Natural killer cell (primary cell): ENCODE measurements at regions not wholly inside any gene's neighbourhood (a gene's known extent, or its start where the extent isn't known, plus 50 kb on each side); places are given as distances from the start of the nearest gene placed in this dataset.

Experiments used
- ATAC-seq, 3 donors: fragments of 150-1000 bp in 2 of 3; fragments of 200-7000 bp in 1 of 3; cut with Tn5 transposase; 1 replicate in 1 of 3; 2 replicates in 2 of 3; pipeline ENCODE4 v1.10.0; 2021; ENCODE audit warnings: mild to moderate bottlenecking in 2 of 3, moderate library complexity in 2 of 3
- DNase-seq, 2 donors: peaks; one replicate each; pipeline versions ENCODE4 v3.0.0 to v3.0.0-alpha.2; 2013 to 2021; ENCODE audit warnings: mixed read lengths in 1 of 2
- H3K27ac ChIP-seq: one replicate; pipeline ENCODE4 v1.5.1; 2013; ENCODE audit warnings: mild to moderate bottlenecking, low read length
- H3K27me3 ChIP-seq: one replicate; pipeline ENCODE4 v1.6.1; 2013; ENCODE audit warnings: low read length; ENCODE audit not compliant: control insufficient read depth, insufficient read depth
- H3K36me3 ChIP-seq: one replicate; pipeline ENCODE4 v1.6.1; 2013; ENCODE audit warnings: low read length; ENCODE audit not compliant: control insufficient read depth, insufficient read depth
- H3K4me1 ChIP-seq: one replicate; pipeline ENCODE4 v1.6.1; 2013; ENCODE audit warnings: low read length; ENCODE audit not compliant: control insufficient read depth, insufficient read depth
- H3K4me3 ChIP-seq: one replicate; pipeline ENCODE4 v1.5.1; 2013; ENCODE audit warnings: low read length
- H3K9me3 ChIP-seq: one replicate; pipeline ENCODE4 v1.6.1; 2013; ENCODE audit warnings: low read length; ENCODE audit not compliant: control insufficient read depth, insufficient read depth
- H3K27ac Mint-ChIP-seq, 2 donors: one replicate each; pipeline ENCODE4 v1.8.0; 2022; ENCODE audit warnings: mild to moderate bottlenecking in 2 of 2, mixed read lengths in 2 of 2, moderate library complexity in 1 of 2
- H3K27me3 Mint-ChIP-seq, 2 donors: one replicate each; pipeline ENCODE4 v1.8.0; 2022; ENCODE audit warnings: low read depth in 2 of 2, mixed read lengths in 2 of 2
- H3K36me3 Mint-ChIP-seq: one replicate; pipeline ENCODE4 v1.8.0; 2022; ENCODE audit warnings: mixed read lengths
- H3K4me1 Mint-ChIP-seq, 2 donors: one replicate each; pipeline ENCODE4 v1.8.0; 2022; ENCODE audit warnings: mixed read lengths in 2 of 2
- H3K4me3 Mint-ChIP-seq: one replicate; pipeline ENCODE4 v1.8.0; 2022; ENCODE audit warnings: mild to moderate bottlenecking, moderate library complexity, mixed read lengths
- H3K9me3 Mint-ChIP-seq, 2 donors: one replicate each; pipeline ENCODE4 v1.8.0; 2022; ENCODE audit warnings: mixed read lengths in 2 of 2
- CTCF ChIP-seq: fragments of 200-600 bp; IDR thresholded peaks from one replicate; pipeline ENCODE4 v1.8.0; 2022; ENCODE audit warnings: antibody characterized with exemption
- WGBS: methylation state at CpG from one replicate; pipeline ENCODE4 v1.1.7; 2013; ENCODE audit warnings: missing lambda C conversion rate; ENCODE audit not compliant: insufficient coverage; 5-methylcytosine and 5-hydroxymethylcytosine counted together
- intact Hi-C: fragments of 100-400 bp; cut with micrococcal nuclease; formaldehyde crosslinking; loops from one replicate; pipeline ENCODE4 v1.14.2; 2022

DNA sequence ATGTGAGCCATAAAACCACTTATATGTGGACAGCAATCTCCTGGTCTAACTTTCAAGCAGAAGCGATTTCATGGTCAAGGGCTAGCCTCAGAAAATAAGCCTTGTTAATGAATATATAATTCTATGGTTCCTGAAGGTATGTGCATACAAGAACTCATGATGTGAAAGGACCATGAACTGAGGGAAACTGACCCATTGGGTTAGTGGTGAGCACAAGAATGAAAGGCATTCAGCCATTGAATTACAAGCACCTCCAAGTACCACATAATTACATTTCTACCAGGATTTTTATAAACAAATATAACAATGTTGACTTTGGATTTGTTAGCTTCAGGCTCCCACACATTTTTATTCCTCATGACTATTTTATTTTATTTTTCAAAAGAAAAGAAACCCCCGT is 459.0 kb downstream of the TLE4 start:
- no peak for DNase-seq
- no peak overlapping the region for H3K27ac Mint-ChIP-seq
- no peaks in the 10 kb centered on the region for H3K27me3 ChIP-seq
- H3K4me1 ChIP-seq, result no peaks in the 10 kb centered on the region
- intact Hi-C loops, result no loop called here
- no peak overlapping the region for H3K4me3 Mint-ChIP-seq
- no peaks in the 10 kb centered on the region for H3K36me3 ChIP-seq
- peaks cover 3 to 5% of the 10 kb centered on the region in 2 donors for H3K27me3 Mint-ChIP-seq
- H3K27ac ChIP-seq, result no peak overlapping the region
- no peaks in the 10 kb centered on the region for H3K36me3 Mint-ChIP-seq
- peaks cover 0 to 11% of the 10 kb centered on the region in 2 donors for H3K9me3 Mint-ChIP-seq
- H3K4me3 ChIP-seq, result no peak overlapping the region
- no peak for ATAC-seq
- H3K4me1 Mint-ChIP-seq, result no peaks in the 10 kb centered on the region
- TF ChIP-seq CTCF, result no peak
- no peaks in the 10 kb centered on the region for H3K9me3 ChIP-seq
- 83% methylated on average over 2 of the region's 2 CpGs for WGBS

GRCh38 chr9:80028501-80028900 is 456.7 kb downstream of the TLE4 start:
- H3K4me3 Mint-ChIP-seq, result no peak overlapping the region
- 88% methylated on average over 1 of the region's 2 CpGs for WGBS
- no peak overlapping the region for H3K4me3 ChIP-seq
- intact Hi-C loops, result no loop called here
- no peaks in the 10 kb centered on the region for H3K27me3 ChIP-seq
- H3K27ac ChIP-seq, result no peak overlapping the region
- H3K36me3 Mint-ChIP-seq, result no peaks in the 10 kb centered on the region
- peaks cover 7 to 8% of the 10 kb centered on the region in 2 donors for H3K27me3 Mint-ChIP-seq
- DNase-seq (no peak), ATAC-seq (no peak)
- no peaks in the 10 kb centered on the region for H3K9me3 ChIP-seq
- peaks cover 0 to 7% of the 10 kb centered on the region in 2 donors for H3K9me3 Mint-ChIP-seq
- H3K36me3 ChIP-seq, result no peaks in the 10 kb centered on the region
- no peaks in the 10 kb centered on the region for H3K4me1 Mint-ChIP-seq
- no peaks in the 10 kb centered on the region for H3K4me1 ChIP-seq
- TF ChIP-seq CTCF, result no peak
- H3K27ac Mint-ChIP-seq, result no peak overlapping the region

DNA sequence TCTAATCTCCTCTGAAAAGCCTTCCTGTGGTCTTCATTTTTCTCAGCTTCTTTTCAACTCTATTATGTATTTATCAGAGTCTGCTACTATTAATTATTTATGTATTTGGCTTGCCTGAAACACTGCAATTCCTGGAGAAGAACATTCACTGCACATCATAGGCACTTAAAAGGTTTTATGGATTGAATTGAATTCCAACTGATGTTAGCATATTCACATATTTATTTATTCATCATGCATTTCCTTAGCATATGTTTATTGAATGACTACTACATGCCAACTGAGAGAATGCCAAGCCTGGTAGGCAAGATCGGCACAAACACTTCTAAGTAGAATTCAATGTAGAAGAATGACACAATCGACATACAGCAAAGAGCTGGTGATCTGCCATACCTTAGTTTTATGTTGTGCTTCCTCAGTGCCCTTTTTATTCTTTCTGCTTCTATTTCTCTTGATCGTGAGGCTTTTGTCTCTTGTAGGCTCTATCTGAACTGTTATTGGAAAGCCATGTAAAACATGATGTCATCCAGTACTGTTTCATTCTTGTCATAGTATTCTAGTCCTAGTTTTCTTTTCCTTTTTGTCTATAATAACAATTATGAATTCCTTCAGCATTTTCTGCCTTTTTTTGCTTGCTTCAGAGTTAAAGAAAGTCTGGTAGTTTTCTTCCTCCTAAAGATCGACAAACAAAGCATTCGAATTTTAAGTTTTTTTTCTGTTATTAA is 454.2 kb downstream of the TLE4 start:
- no peak for DNase-seq
- WGBS, result 83% methylated on average over 4 of the region's 5 CpGs
- no peak overlapping the region for H3K27ac ChIP-seq
- H3K4me3 ChIP-seq, result no peak overlapping the region
- Mint-ChIP-seq H3K27ac (no peak overlapping the region), H3K4me1 (no peaks in the 10 kb centered on the region), H3K36me3 (no peaks in the 10 kb centered on the region), H3K9me3 (peaks cover 0 to 5% of the 10 kb centered on the region in 2 donors), H3K27me3 (peaks cover 7 to 11% of the 10 kb centered on the region in 2 donors), H3K4me3 (no peak overlapping the region)
- no peaks in the 10 kb centered on the region for H3K36me3 ChIP-seq
- no peak for TF ChIP-seq CTCF
- H3K4me1 ChIP-seq, result no peaks in the 10 kb centered on the region
- no peak for ATAC-seq
- H3K27me3 ChIP-seq, result no peaks in the 10 kb centered on the region
- H3K9me3 ChIP-seq, result no peaks in the 10 kb centered on the region
- intact Hi-C loops, result no loop called here

DNA sequence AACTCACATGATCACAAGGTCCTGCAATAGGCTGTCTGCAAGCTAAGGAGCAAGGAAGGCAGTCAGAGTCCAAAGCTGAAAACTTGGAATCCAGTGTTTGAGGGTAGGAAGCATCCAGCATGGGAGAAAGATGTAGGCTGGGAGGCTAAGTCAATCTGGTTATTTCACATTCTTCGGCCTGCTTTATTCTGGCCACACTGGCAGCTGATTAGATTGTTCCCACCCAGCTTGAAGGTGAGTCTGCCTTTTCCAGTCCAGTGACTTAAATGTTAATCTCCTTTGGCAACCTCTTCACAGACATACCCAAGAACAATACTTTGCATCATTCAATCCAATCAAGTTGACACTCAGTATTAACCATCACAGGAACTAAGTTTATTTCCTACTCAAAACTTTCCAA is 453.4 kb downstream of the TLE4 start:
- Mint-ChIP-seq H3K27me3 (peaks cover 7 to 11% of the 10 kb centered on the region in 2 donors), H3K36me3 (no peaks in the 10 kb centered on the region), H3K9me3 (peaks cover 0 to 5% of the 10 kb centered on the region in 2 donors), H3K4me3 (no peak overlapping the region), H3K27ac (no peak overlapping the region), H3K4me1 (no peaks in the 10 kb centered on the region)
- DNase-seq (no peak), ATAC-seq (no peak)
- Histone ChIP-seq H3K4me1 (no peaks in the 10 kb centered on the region), H3K4me3 (no peak overlapping the region), H3K27me3 (no peaks in the 10 kb centered on the region), H3K9me3 (no peaks in the 10 kb centered on the region), H3K36me3 (no peaks in the 10 kb centered on the region), H3K27ac (no peak overlapping the region)
- intact Hi-C loops, result no loop called here
- TF ChIP-seq CTCF, result no peak
- WGBS, result 92% methylated on average over 1 of the region's 1 CpG
